ENCODE measurements at regions not wholly inside any gene's neighbourhood (a gene's known extent, or its start where the extent isn't known, plus 50 kb on each side); places are given as distances from the start of the nearest gene placed in this dataset.
"Not testable (repeated sequence)": the region's sequence is repeated elsewhere in the genome, so short reads cannot be mapped to it uniquely, and the experiment has no call there.

- DNase-seq: not testable (repeated sequence)
Observed at GRCh38 chr1:148432318-148432717, 50.8 kb downstream of the PPIAL4G start.

- not testable (repeated sequence) for DNase-seq
Observed at GRCh38 chr1:148429856-148430255, 53.2 kb downstream of the PPIAL4G start.

- not testable (repeated sequence) for DNase-seq
Observed at GRCh38 chr1:148426940-148427611, 56.0 kb downstream of the PPIAL4G start.

GRCh38 chr1:148426385-148426784 is 56.7 kb downstream of the PPIAL4G start:
- DNase-seq: not testable (repeated sequence)

- DNase-seq: not testable (repeated sequence)
Observed at GRCh38 chr1:148424143-148425003, 58.7 kb downstream of the PPIAL4G start.

GRCh38 chr1:148422921-148423320 is 60.2 kb downstream of the PPIAL4G start:
- not testable (repeated sequence) for DNase-seq

- not testable (repeated sequence) for DNase-seq
Observed at GRCh38 chr1:148417241-148417640, 65.9 kb downstream of the PPIAL4G start.

- DNase-seq: not testable (repeated sequence)
Observed at GRCh38 chr1:148413385-148413784, 69.7 kb downstream of the PPIAL4G start.

- DNase-seq: not testable (repeated sequence)
Observed at GRCh38 chr1:148404786-148405568, 78.1 kb downstream of the PPIAL4G start.

GRCh38 chr1:148403925-148404324 is 79.2 kb downstream of the PPIAL4G start:
- DNase-seq: not testable (repeated sequence)

GRCh38 chr1:148403085-148403456 is 80.0 kb downstream of the PPIAL4G start:
- not testable (repeated sequence) for DNase-seq

- DNase-seq: peak; percentile 79
Observed at GRCh38 chr1:148402152-148403084, 80.7 kb downstream of the PPIAL4G start.

GRCh38 chr1:148397516-148397915 is 85.6 kb downstream of the PPIAL4G start:
- not testable (repeated sequence) for DNase-seq

GRCh38 chr1:148392505-148392904 is 90.6 kb downstream of the PPIAL4G start:
- not testable (repeated sequence) for DNase-seq

- DNase-seq: not testable (repeated sequence)
Observed at GRCh38 chr1:148391323-148391722, 91.8 kb downstream of the PPIAL4G start.

- no peak for DNase-seq
Observed at GRCh38 chr1:148389027-148389339, 94.1 kb downstream of the PPIAL4G start.

- peak; percentile 93 for DNase-seq
Observed at GRCh38 chr1:148388260-148389026, 94.7 kb downstream of the PPIAL4G start.

GRCh38 chr1:148387949-148388259 is 95.2 kb downstream of the PPIAL4G start:
- not testable (repeated sequence) for DNase-seq

GRCh38 chr1:148387122-148387948 is 95.8 kb downstream of the PPIAL4G start:
- not testable (repeated sequence) for DNase-seq

GRCh38 chr1:148386617-148387016 is 96.5 kb downstream of the PPIAL4G start:
- DNase-seq: no peak

- not testable (repeated sequence) for DNase-seq
Observed at GRCh38 chr1:148386031-148386398, 97.1 kb downstream of the PPIAL4G start.

Measured in right hindlimb (tissue), 1 donor.